Upper lobe of right lung (tissue), 1 donor: ENCODE measurements at regions not wholly inside any gene's neighbourhood (a gene's known extent, or its start where the extent isn't known, plus 50 kb on each side); places are given as distances from the start of the nearest gene placed in this dataset.

ENCODE experiments used
- ATAC-seq: fragments of 200-7000 bp; cut with Tn5 transposase; one replicate; pipeline ENCODE4 v1.9.1; 2020; ENCODE audit warnings: mild to moderate bottlenecking, moderate library complexity
- DNase-seq: peaks from one replicate; pipeline ENCODE4 v3.0.0-alpha.2; 2020
- H3K27ac ChIP-seq: fragments of 200-600 bp; one replicate; pipeline ENCODE4 v1.8.0; 2022
- H3K27me3 ChIP-seq: fragments of 200-600 bp; one replicate; pipeline ENCODE4 v1.8.0; 2022; ENCODE audit warnings: mild to moderate bottlenecking
- H3K36me3 ChIP-seq: fragments of 200-600 bp; one replicate; pipeline ENCODE4 v1.8.0; 2022
- H3K4me1 ChIP-seq: fragments of 200-600 bp; one replicate; pipeline ENCODE4 v1.8.0; 2022
- H3K4me3 ChIP-seq: fragments of 200-600 bp; one replicate; pipeline ENCODE4 v1.8.0; 2022; ENCODE audit warnings: mild to moderate bottlenecking
- H3K9me3 ChIP-seq: fragments of 200-600 bp; one replicate; pipeline ENCODE4 v1.8.0; 2022
- CTCF ChIP-seq: fragments of 200-600 bp; IDR thresholded peaks from one replicate; pipeline ENCODE4 v1.8.0; 2022; ENCODE audit warnings: antibody characterized with exemption
- intact Hi-C: fragments of 100-400 bp; cut with DNase I; formaldehyde crosslinking; loops from one replicate; pipeline ENCODE4 v1.11.0; 2022
- donor health status: DM: no; HTN: yes; CAD: no; lungs with severe emphysema.

- H3K27ac ChIP-seq: no peak overlapping the region
- H3K4me3 ChIP-seq: no peak overlapping the region
- no peaks in the 10 kb centered on the region for H3K36me3 ChIP-seq
- DNase-seq: no peak
- ATAC-seq: no peak
- intact Hi-C loops: no loop called here
- no peaks in the 10 kb centered on the region for H3K27me3 ChIP-seq
- H3K9me3 ChIP-seq: no peaks in the 10 kb centered on the region
- H3K4me1 ChIP-seq: no peaks in the 10 kb centered on the region
- no peak for TF ChIP-seq CTCF
Observed at GRCh38 chrX:13518126-13518525, 51.3 kb upstream of the EGFL6 start.

- H3K27ac ChIP-seq: no peak overlapping the region
- no peaks in the 10 kb centered on the region for H3K27me3 ChIP-seq
- no peaks in the 10 kb centered on the region for H3K36me3 ChIP-seq
- no peak for TF ChIP-seq CTCF
- DNase-seq (no peak), ATAC-seq (no peak)
- no peak overlapping the region for H3K4me3 ChIP-seq
- no peaks in the 10 kb centered on the region for H3K4me1 ChIP-seq
- intact Hi-C loops: no loop called here
- H3K9me3 ChIP-seq: no peaks in the 10 kb centered on the region
Observed at GRCh38 chrX:13515211-13515930, 54.0 kb upstream of the EGFL6 start.

GRCh38 chrX:13511944-13512330 lies 57.5 kb upstream of the EGFL6 start:
- no peak for TF ChIP-seq CTCF
- ATAC-seq: no peak
- Histone ChIP-seq H3K4me1 (no peaks in the 10 kb centered on the region), H3K36me3 (no peaks in the 10 kb centered on the region), H3K9me3 (no peaks in the 10 kb centered on the region), H3K4me3 (no peak overlapping the region), H3K27me3 (no peaks in the 10 kb centered on the region), H3K27ac (no peak overlapping the region)
- DNase-seq: no peak
- intact Hi-C loops: no loop called here

- DNase-seq: no peak
- no peak for ATAC-seq
- H3K4me3 ChIP-seq: no peak overlapping the region
- H3K4me1 ChIP-seq: no peaks in the 10 kb centered on the region
- intact Hi-C loops: no loop called here
- H3K9me3 ChIP-seq: no peaks in the 10 kb centered on the region
- no peak for TF ChIP-seq CTCF
- H3K27ac ChIP-seq: no peak overlapping the region
- H3K36me3 ChIP-seq: no peaks in the 10 kb centered on the region
- H3K27me3 ChIP-seq: no peaks in the 10 kb centered on the region
Observed at GRCh38 chrX:13511241-13511943, 58.0 kb upstream of the EGFL6 start.

- Histone ChIP-seq H3K4me3 (no peak overlapping the region), H3K9me3 (no peaks in the 10 kb centered on the region), H3K36me3 (no peaks in the 10 kb centered on the region), H3K27me3 (no peaks in the 10 kb centered on the region), H3K4me1 (no peaks in the 10 kb centered on the region), H3K27ac (no peak overlapping the region)
- ATAC-seq (no peak), DNase-seq (no peak)
- intact Hi-C loops: loop anchor here (5.0 kb wide), 1 partner anchor 524 kb away; no protein-coding TSS in a partner anchor
- TF ChIP-seq CTCF: no peak
Observed at GRCh38 chrX:13507893-13508292, 61.5 kb upstream of the EGFL6 start.
